ENCODE measurements at regions not wholly inside any gene's neighbourhood (a gene's known extent, or its start where the extent isn't known, plus 50 kb on each side); places are given as distances from the start of the nearest gene placed in this dataset.

- TF ChIP-seq EZH2phosphoT487 (IDR thresholded peaks at IDR 0.05; ENCODE audit: insufficient read depth, low read depth): no peak
- TF ChIP-seq EZH2 (IDR thresholded peaks at IDR 0.05; ENCODE audit: insufficient read depth, poor library complexity, severe bottlenecking): no peak
Observed at GRCh38 chr2:121969766-121970639, 214.6 kb downstream of the TSN start.
